ENCODE measurements at regions not wholly inside any gene's neighbourhood (a gene's known extent, or its start where the extent isn't known, plus 50 kb on each side); places are given as distances from the start of the nearest gene placed in this dataset.

- TF ChIP-seq CTCF (conservative IDR thresholded peaks at IDR 0.05; ENCODE audit: low read length) (no peak), EZH2phosphoT487 (IDR thresholded peaks at IDR 0.05; ENCODE audit: borderline replicate concordance) (no peak)
Measured at GRCh38 chr9:2260417-2261306, 245.5 kb downstream of the SMARCA2 start.

Measured in Loucy (cell line).